DND-41 (cell line): ENCODE measurements at regions not wholly inside any gene's neighbourhood (a gene's known extent, or its start where the extent isn't known, plus 50 kb on each side); places are given as distances from the start of the nearest gene placed in this dataset.

Experiments used
- EZH2 ChIP-seq: IDR thresholded peaks from 3 replicates; pipeline ENCODE4 v1.6.1; 2012; ENCODE audit warnings: borderline replicate concordance, low read depth, mild to moderate bottlenecking, moderate library complexity, low read length, inconsistent platforms; ENCODE audit not compliant: severe bottlenecking
- TF ChIP-seq, protein P1 (sequence below): IDR thresholded peaks from 2 replicates; pipeline ENCODE4 v1.5.1; 2012; ENCODE audit warnings: borderline replicate concordance, low read length, moderate library complexity, mild to moderate bottlenecking; ENCODE audit not compliant: poor library complexity, severe bottlenecking; ENCODE audit errors: extremely low read depth

DNA sequence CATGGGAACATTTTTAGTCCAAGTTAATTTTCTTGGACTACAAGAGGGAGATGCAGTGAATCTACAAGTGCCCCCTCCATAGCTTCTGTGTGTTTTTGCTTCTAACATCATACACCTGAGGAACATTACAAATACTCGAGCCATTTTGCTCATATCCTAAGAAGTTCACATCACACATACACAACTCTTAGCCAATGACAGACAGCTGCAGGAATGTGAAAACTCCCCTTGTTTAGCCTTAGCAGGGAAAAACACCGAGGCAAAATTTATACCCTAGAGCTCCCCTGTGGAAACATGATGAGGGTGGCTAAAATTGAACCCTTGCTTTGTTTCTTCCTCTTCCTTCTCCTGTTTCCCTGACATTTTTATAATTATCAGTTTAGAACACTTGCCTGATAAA lies 928.3 kb upstream of the NRXN1 start:
- TF ChIP-seq, protein P1, sequence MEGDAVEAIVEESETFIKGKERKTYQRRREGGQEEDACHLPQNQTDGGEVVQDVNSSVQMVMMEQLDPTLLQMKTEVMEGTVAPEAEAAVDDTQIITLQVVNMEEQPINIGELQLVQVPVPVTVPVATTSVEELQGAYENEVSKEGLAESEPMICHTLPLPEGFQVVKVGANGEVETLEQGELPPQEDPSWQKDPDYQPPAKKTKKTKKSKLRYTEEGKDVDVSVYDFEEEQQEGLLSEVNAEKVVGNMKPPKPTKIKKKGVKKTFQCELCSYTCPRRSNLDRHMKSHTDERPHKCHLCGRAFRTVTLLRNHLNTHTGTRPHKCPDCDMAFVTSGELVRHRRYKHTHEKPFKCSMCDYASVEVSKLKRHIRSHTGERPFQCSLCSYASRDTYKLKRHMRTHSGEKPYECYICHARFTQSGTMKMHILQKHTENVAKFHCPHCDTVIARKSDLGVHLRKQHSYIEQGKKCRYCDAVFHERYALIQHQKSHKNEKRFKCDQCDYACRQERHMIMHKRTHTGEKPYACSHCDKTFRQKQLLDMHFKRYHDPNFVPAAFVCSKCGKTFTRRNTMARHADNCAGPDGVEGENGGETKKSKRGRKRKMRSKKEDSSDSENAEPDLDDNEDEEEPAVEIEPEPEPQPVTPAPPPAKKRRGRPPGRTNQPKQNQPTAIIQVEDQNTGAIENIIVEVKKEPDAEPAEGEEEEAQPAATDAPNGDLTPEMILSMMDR = no peak
- no peak for TF ChIP-seq EZH2
